B cell (primary cell): ENCODE measurements at regions not wholly inside any gene's neighbourhood (a gene's known extent, or its start where the extent isn't known, plus 50 kb on each side); places are given as distances from the start of the nearest gene placed in this dataset.

Experiments
- ATAC-seq: fragments of 200-7000 bp; cut with Tn5 transposase; one replicate; pipeline ENCODE4 v1.10.0; 2021; ENCODE audit warnings: low read depth, mild to moderate bottlenecking, moderate number of reproducible peaks, moderate library complexity
- CTCF ChIA-PET: fragments of 350-600 bp; sonication (Branson Sonifier 250); formaldehyde crosslinking; loops from one replicate; lab custom pipeline; 2021; ENCODE audit warnings: antibody characterized with exemption, inconsistent platforms; lab: Charles Lee
- POLR2A ChIA-PET: fragments of 350-600 bp; sonication (Branson Sonifier 250); formaldehyde crosslinking; loops from one replicate; lab custom pipeline; 2021; ENCODE audit warnings: antibody characterized with exemption; lab: Charles Lee
- DNase-seq: peaks from one replicate; pipeline ENCODE4 v3.0.0; 2013
- H2AFZ ChIP-seq: 2 replicates; pipeline ENCODE4 v1.6.1; 2012; ENCODE audit warnings: mild to moderate bottlenecking, low read depth, low read length; ENCODE audit not compliant: insufficient read depth, poor library complexity, severe bottlenecking
- H3K27ac ChIP-seq, 2 donors: 1 replicate in 1 of 2; 2 replicates in 1 of 2; pipeline ENCODE4 v1.5.1; 2012 to 2013; ENCODE audit warnings: low read length in 2 of 2, mild to moderate bottlenecking in 2 of 2, moderate library complexity in 1 of 2
- H3K27me3 ChIP-seq, 4 experiments: fragments of 200-600 bp in 1 of 4; sonication (generic) in 1 of 4; replicated peaks in 1 of 4; 1 replicate in 2 of 4; 2 replicates in 2 of 4; pipeline versions ENCODE4 v1.6.1 to v1.7.0; 2013 to 2016; ENCODE audit warnings: low read length in 3 of 4, mild to moderate bottlenecking in 2 of 4, mixed read lengths in 1 of 4, moderate library complexity in 1 of 4; ENCODE audit not compliant: insufficient read depth in 4 of 4, control insufficient read depth in 3 of 4; ENCODE audit errors: control extremely low read depth in 1 of 4
- H3K36me3 ChIP-seq, 2 experiments: replicated peaks in 1 of 2; 1 replicate in 1 of 2; 2 replicates in 1 of 2; pipeline versions ENCODE4 v1.6.1 to v1.7.1; 2013; ENCODE audit warnings: low read length in 1 of 2; ENCODE audit not compliant: insufficient read depth in 2 of 2, control insufficient read depth in 1 of 2; ENCODE audit errors: control extremely low read depth in 1 of 2, extremely low read depth in 1 of 2
- H3K4me1 ChIP-seq, 2 donors: fragments of 200-600 bp in 1 of 2; sonication (generic) in 1 of 2; 1 replicate in 1 of 2; 2 replicates in 1 of 2; pipeline versions ENCODE4 v1.5.1 to v1.6.1; 2013 to 2017; ENCODE audit warnings: low read length in 2 of 2; ENCODE audit not compliant: control insufficient read depth in 2 of 2, insufficient read depth in 2 of 2
- H3K4me2 ChIP-seq: replicated peaks from 2 replicates; pipeline ENCODE3; 2012; ENCODE audit warnings: mild to moderate bottlenecking, low read depth, low read length; ENCODE audit not compliant: poor library complexity, severe bottlenecking
- H3K4me3 ChIP-seq, 5 experiments: fragments of 200-600 bp in 1 of 5; sonication (generic) in 1 of 5; 1 replicate in 3 of 5; 2 replicates in 2 of 5; pipeline versions ENCODE4 v1.5.1 to v1.7.0; 2011 to 2016; ENCODE audit warnings: low read length in 4 of 5, mild to moderate bottlenecking in 4 of 5, low read depth in 2 of 5, control low read depth in 1 of 5, moderate library complexity in 1 of 5; ENCODE audit not compliant: insufficient read depth in 1 of 5; ENCODE audit errors: control extremely low read depth in 1 of 5, extremely low read depth in 1 of 5
- H3K79me2 ChIP-seq: fragments of 200-600 bp; sonication (generic); one replicate; pipeline ENCODE4 v1.6.0; 2016; ENCODE audit warnings: low read length; ENCODE audit not compliant: control insufficient read depth, insufficient read depth
- H3K9ac ChIP-seq: fragments of 200-600 bp; sonication (generic); 2 replicates; pipeline ENCODE4 v1.6.1; 2017; ENCODE audit warnings: mild to moderate bottlenecking, low read length, moderate library complexity
- H3K9me3 ChIP-seq, 3 donors: one replicate each; pipeline versions ENCODE4 v1.6.1 to v1.7.1; 2013; ENCODE audit warnings: low read length in 2 of 3; ENCODE audit not compliant: control insufficient read depth in 2 of 3, insufficient read depth in 1 of 3; ENCODE audit errors: control extremely low read depth in 1 of 3
- H4K20me1 ChIP-seq: 2 replicates; pipeline ENCODE4 v1.6.0; 2012; ENCODE audit warnings: mild to moderate bottlenecking, low read length; ENCODE audit not compliant: insufficient read depth, control insufficient read depth, poor library complexity, severe bottlenecking
- H3K27ac Mint-ChIP-seq: one replicate; pipeline ENCODE4 v1.8.0; 2021; ENCODE audit warnings: mixed read lengths
- H3K27me3 Mint-ChIP-seq: one replicate; pipeline ENCODE4 v1.8.0; 2021; ENCODE audit warnings: mixed read lengths
- H3K4me1 Mint-ChIP-seq: one replicate; pipeline ENCODE4 v1.8.0; 2021; ENCODE audit warnings: mixed read lengths
- H3K4me3 Mint-ChIP-seq: one replicate; pipeline ENCODE4 v1.8.0; 2021; ENCODE audit warnings: mixed read lengths
- H3K9me3 Mint-ChIP-seq: one replicate; pipeline ENCODE4 v1.8.0; 2022; ENCODE audit warnings: mixed read lengths; ENCODE audit not compliant: insufficient read depth
- EZH2 ChIP-seq: IDR thresholded peaks from 2 replicates; pipeline ENCODE4 v1.6.1; 2012; ENCODE audit warnings: borderline replicate concordance, low read depth, mild to moderate bottlenecking, moderate library complexity, low read length; ENCODE audit not compliant: insufficient read depth, poor library complexity, severe bottlenecking
- WGBS: methylation state at CpG from one replicate; pipeline ENCODE4 v1.1.5; 2013; ENCODE audit warnings: missing lambda C conversion rate; ENCODE audit not compliant: insufficient coverage; 5-methylcytosine and 5-hydroxymethylcytosine counted together
- intact Hi-C: fragments of 100-400 bp; cut with micrococcal nuclease; formaldehyde crosslinking; loops from one replicate; pipeline ENCODE4 v1.10.0; 2022
- TF ChIP-seq, protein P1 (sequence below): fragments of 200-600 bp; IDR thresholded peaks from one replicate; pipeline ENCODE4 v1.8.0; 2022; ENCODE audit warnings: antibody characterized with exemption, mild to moderate bottlenecking

DNA sequence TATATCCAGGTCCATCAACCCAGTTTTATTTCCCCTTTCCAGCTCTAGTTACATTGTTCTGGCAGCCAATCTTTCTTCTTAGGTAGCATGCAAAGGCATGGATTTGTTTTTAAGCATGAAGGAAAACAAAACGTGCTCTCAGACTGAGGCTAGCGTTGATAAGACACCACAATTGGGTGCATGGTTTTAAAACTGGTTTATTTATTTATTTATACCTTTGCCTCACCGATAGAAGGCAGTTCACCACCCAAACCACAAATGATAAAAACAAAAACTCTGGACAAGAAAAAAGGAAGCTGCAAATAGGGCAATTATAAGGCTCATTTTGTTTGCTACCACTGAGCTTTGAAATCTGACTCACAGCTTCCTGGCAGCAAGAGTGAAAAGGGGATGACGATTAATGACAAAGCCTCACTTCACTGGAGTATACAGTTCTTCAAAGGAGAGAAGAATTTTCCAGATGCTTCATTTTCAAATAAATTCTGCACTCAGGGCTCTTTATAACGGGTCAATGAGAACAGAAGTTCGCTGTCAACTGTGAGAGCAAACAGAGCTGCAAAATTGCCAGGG is 278.4 kb upstream of the IRX5 start:
- WGBS: 76% methylated on average over 2 of the region's 6 CpGs
- Histone ChIP-seq H3K4me1 (no peaks in the 10 kb centered on the region), H3K36me3 (no peaks in the 10 kb centered on the region), H3K27me3 (peaks cover 0 to 8% (median 0%) of the 10 kb centered on the region in 4 experiments), H3K9me3 (peaks cover 0 to 2% (median 0%) of the 10 kb centered on the region in 3 donors), H4K20me1 (no peaks in the 10 kb centered on the region), H3K9ac (no peak overlapping the region), H3K79me2 (no peaks in the 10 kb centered on the region), H3K4me3 (no peak overlapping the region), H2AFZ (no peak overlapping the region), H3K4me2 (no peak overlapping the region), H3K27ac (no peak overlapping the region)
- intact Hi-C loops: no loop called here
- ChIA-PET CTCF (no interaction called here), POLR2A (no interaction called here)
- ATAC-seq (no peak), DNase-seq (no peak)
- no peaks in the 10 kb centered on the region for H3K4me1 Mint-ChIP-seq
- TF ChIP-seq EZH2: no peak
- TF ChIP-seq, protein P1, sequence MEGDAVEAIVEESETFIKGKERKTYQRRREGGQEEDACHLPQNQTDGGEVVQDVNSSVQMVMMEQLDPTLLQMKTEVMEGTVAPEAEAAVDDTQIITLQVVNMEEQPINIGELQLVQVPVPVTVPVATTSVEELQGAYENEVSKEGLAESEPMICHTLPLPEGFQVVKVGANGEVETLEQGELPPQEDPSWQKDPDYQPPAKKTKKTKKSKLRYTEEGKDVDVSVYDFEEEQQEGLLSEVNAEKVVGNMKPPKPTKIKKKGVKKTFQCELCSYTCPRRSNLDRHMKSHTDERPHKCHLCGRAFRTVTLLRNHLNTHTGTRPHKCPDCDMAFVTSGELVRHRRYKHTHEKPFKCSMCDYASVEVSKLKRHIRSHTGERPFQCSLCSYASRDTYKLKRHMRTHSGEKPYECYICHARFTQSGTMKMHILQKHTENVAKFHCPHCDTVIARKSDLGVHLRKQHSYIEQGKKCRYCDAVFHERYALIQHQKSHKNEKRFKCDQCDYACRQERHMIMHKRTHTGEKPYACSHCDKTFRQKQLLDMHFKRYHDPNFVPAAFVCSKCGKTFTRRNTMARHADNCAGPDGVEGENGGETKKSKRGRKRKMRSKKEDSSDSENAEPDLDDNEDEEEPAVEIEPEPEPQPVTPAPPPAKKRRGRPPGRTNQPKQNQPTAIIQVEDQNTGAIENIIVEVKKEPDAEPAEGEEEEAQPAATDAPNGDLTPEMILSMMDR: no peak
- no peaks in the 10 kb centered on the region for H3K9me3 Mint-ChIP-seq
- H3K27ac Mint-ChIP-seq: no peak overlapping the region
- peaks cover 32% of the 10 kb centered on the region for H3K27me3 Mint-ChIP-seq
- no peak overlapping the region for H3K4me3 Mint-ChIP-seq

GRCh38 chr16:54651440-54652195 is 279.0 kb upstream of the IRX5 start:
- Mint-ChIP-seq H3K4me1 (no peaks in the 10 kb centered on the region), H3K4me3 (no peak overlapping the region), H3K9me3 (no peaks in the 10 kb centered on the region), H3K27me3 (peaks cover 28% of the 10 kb centered on the region), H3K27ac (no peak overlapping the region)
- no peak for DNase-seq
- Histone ChIP-seq H3K79me2 (no peaks in the 10 kb centered on the region), H3K4me3 (no peak overlapping the region), H3K9ac (no peak overlapping the region), H3K9me3 (peaks cover 0 to 2% (median 0%) of the 10 kb centered on the region in 3 donors), H3K36me3 (no peaks in the 10 kb centered on the region), H4K20me1 (no peaks in the 10 kb centered on the region), H2AFZ (no peak overlapping the region), H3K4me2 (no peak overlapping the region), H3K27ac (no peak overlapping the region), H3K27me3 (peaks cover 0 to 8% (median 0%) of the 10 kb centered on the region in 4 experiments), H3K4me1 (no peaks in the 10 kb centered on the region)
- no peak for ATAC-seq
- POLR2A ChIA-PET: no interaction called here
- CTCF ChIA-PET: no interaction called here
- WGBS: 44% methylated on average over 13 of the region's 19 CpGs
- TF ChIP-seq, protein P1: no peak
- TF ChIP-seq EZH2: no peak
- intact Hi-C loops: no loop called here
